K562 (cell line): ENCODE measurements at regions not wholly inside any gene's neighbourhood (a gene's known extent, or its start where the extent isn't known, plus 50 kb on each side); places are given as distances from the start of the nearest gene placed in this dataset.

Experiments used
- ATAC-seq: fragments of 200-7000 bp; cut with Tn5 transposase; 3 replicates; pipeline ENCODE4 v1.9.1; 2020; ENCODE audit warnings: moderate library complexity
- BruUV-seq: library from RNA; stranded (reverse); fragments of 400-500 nt; replicated peaks from 2 replicates; lab custom pipeline; 2021; lab: Mats Ljungman, UMichigan
- CTCF ChIA-PET: fragments of 300-600 bp; formaldehyde crosslinking; extraction: SDS; loops from one replicate; lab custom pipeline; 2021; ENCODE audit warnings: low intra/inter-chr PET ratio; lab: Yijun Ruan, JAX
- POLR2A ChIA-PET: fragments of 300-600, 350-650 bp; sonication (Branson Sonifier 250); formaldehyde crosslinking; extraction: SDS; loops from one replicate; lab custom pipeline; 2021; ENCODE audit warnings: antibody characterized with exemption, inconsistent platforms; lab: Yijun Ruan, JAX
- DNase-seq, 4 experiments: peaks; one replicate each; pipeline versions ENCODE4 v3.0.0 to v3.0.0-alpha.2; 2011 to 2018; ENCODE audit warnings: low spot score in 3 of 4, mixed read lengths in 3 of 4; ENCODE audit errors: extremely low read depth in 1 of 4
- FAIRE-seq: peaks from 2 replicates; lab custom pipeline; 2011; peaks lifted over from hg19 to GRCh38; lab: Jason Lieb, UNC
- H2AFZ ChIP-seq: 2 replicates; pipeline ENCODE4 v1.6.0; 2011; ENCODE audit warnings: low read depth, low read length, control low read depth, inconsistent platforms
- H3K27ac ChIP-seq: fragments of 200-600 bp; 3 replicates; pipeline ENCODE4 v1.8.0; 2011; ENCODE audit warnings: low read depth, mild to moderate bottlenecking, control low read depth, inconsistent platforms, low read length, moderate library complexity, mixed read lengths; ENCODE audit errors: extremely low read depth
- H3K27me3 ChIP-seq, 2 experiments: fragments of 300-600 bp in 1 of 2; 2 replicates in 1 of 2; 3 replicates in 1 of 2; pipeline versions ENCODE4 v1.6.0 to v1.8.0; 2011; ENCODE audit warnings: inconsistent platforms in 2 of 2, low read length in 2 of 2, mild to moderate bottlenecking in 1 of 2, mixed read lengths in 1 of 2, moderate library complexity in 1 of 2; ENCODE audit not compliant: control insufficient read depth in 2 of 2, insufficient read depth in 2 of 2
- H3K36me3 ChIP-seq: fragments of 300-600 bp; 3 replicates; pipeline ENCODE4 v1.8.0; 2011; ENCODE audit warnings: mild to moderate bottlenecking, low read length, inconsistent platforms; ENCODE audit not compliant: control insufficient read depth, insufficient read depth
- H3K4me1 ChIP-seq, 2 experiments: fragments of 200-600 bp in 1 of 2; replicated peaks in 1 of 2; 2 replicates in 1 of 2; 3 replicates in 1 of 2; pipeline versions ENCODE4 v1.5.1 to v1.8.0; 2011; ENCODE audit warnings: inconsistent platforms in 2 of 2, low read length in 2 of 2, mild to moderate bottlenecking in 1 of 2, mixed read lengths in 1 of 2, moderate library complexity in 1 of 2; ENCODE audit not compliant: control insufficient read depth in 2 of 2, insufficient read depth in 2 of 2
- H3K4me2 ChIP-seq: 2 replicates; pipeline ENCODE4 v1.6.1; 2011; ENCODE audit warnings: low read length, control low read depth, inconsistent platforms, mixed read lengths; ENCODE audit not compliant: insufficient read depth
- H3K4me3 ChIP-seq: fragments of 200-600 bp; sonication (generic), shearing (Covaris generic); 2 replicates; pipeline ENCODE4 v1.5.1; 2016; ENCODE audit warnings: control low read depth, inconsistent platforms
- H3K79me2 ChIP-seq: fragments of 200-600 bp; 3 replicates; pipeline ENCODE4 v1.8.0; 2011; ENCODE audit warnings: low read length, inconsistent platforms; ENCODE audit not compliant: control insufficient read depth, insufficient read depth
- H3K9ac ChIP-seq, 2 experiments: 2 replicates each; pipeline versions ENCODE4 v1.6.0 to v1.6.1; 2011; ENCODE audit warnings: low read depth in 2 of 2, low read length in 2 of 2, control low read depth in 1 of 2, inconsistent platforms in 1 of 2, mild to moderate bottlenecking in 1 of 2, mixed read lengths in 1 of 2; ENCODE audit not compliant: insufficient read depth in 1 of 2
- H3K9me1 ChIP-seq: one replicate; pipeline ENCODE4 v1.6.0; 2011; ENCODE audit warnings: inconsistent platforms, mild to moderate bottlenecking, low read length, moderate library complexity; ENCODE audit not compliant: control insufficient read depth, insufficient read depth
- H3K9me3 ChIP-seq: replicated peaks from 2 replicates; pipeline ENCODE4 v1.5.1; 2011; ENCODE audit warnings: low read depth, low read length, inconsistent platforms; ENCODE audit not compliant: control insufficient read depth, insufficient read depth
- H4K20me1 ChIP-seq: replicated peaks from 2 replicates; pipeline ENCODE4 v1.6.1; 2011; ENCODE audit warnings: low read length, inconsistent platforms, mixed read lengths; ENCODE audit not compliant: control insufficient read depth, insufficient read depth
- CSDE1 ChIP-seq, 2 experiments: fragments of 450-650 bp; IDR thresholded peaks; 2 replicates each; pipeline ENCODE4 v1.6.1; 2016; ENCODE audit warnings: mild to moderate bottlenecking in 1 of 2
- CTBP1 ChIP-seq: fragments of 450-650 bp; IDR thresholded peaks from 2 replicates; pipeline ENCODE4 v1.6.1; 2016; ENCODE audit warnings: borderline replicate concordance
- FOS ChIP-seq: IDR thresholded peaks from 3 replicates; pipeline ENCODE4 v1.6.1; 2011; ENCODE audit not compliant: insufficient read length; ENCODE audit errors: extremely low read depth
- FOXJ2 ChIP-seq: fragments of 200-800 bp; sonication (Bioruptor generic); IDR thresholded peaks from 2 replicates; pipeline ENCODE4 v1.6.1; 2016; ENCODE audit warnings: missing genetic modification characterization, missing compliant biosample characterization
- GTF3C2 ChIP-seq: IDR thresholded peaks from 3 replicates; pipeline ENCODE4 v1.6.1; 2011; ENCODE audit warnings: borderline replicate concordance, mild to moderate bottlenecking, moderate library complexity; ENCODE audit not compliant: insufficient read length; ENCODE audit errors: extremely low read depth
- MCM2 ChIP-seq: fragments of 450-650 bp; IDR thresholded peaks from 2 replicates; pipeline ENCODE4 v1.6.1; 2017; ENCODE audit warnings: low read depth, mild to moderate bottlenecking
- MEF2D ChIP-seq: conservative IDR thresholded peaks from 2 replicates; pipeline ENCODE4 v1.6.1; 2016; ENCODE audit warnings: low read depth, missing genetic modification characterization, missing compliant biosample characterization
- MLX ChIP-seq, 2 experiments: fragments of 450-650 bp in 1 of 2; sonication (generic) in 1 of 2; formaldehyde crosslinking; conservative IDR thresholded peaks; 2 replicates each; pipeline versions ENCODE4 v1.4.0 to v1.8.1; 2020 to 2022; ENCODE audit warnings: mild to moderate bottlenecking in 1 of 2, missing genetic modification reagents in 1 of 2
- NFYB ChIP-seq: IDR thresholded peaks from 2 replicates; pipeline ENCODE4 v1.6.1; 2011; ENCODE audit warnings: mild to moderate bottlenecking, moderate library complexity; ENCODE audit not compliant: insufficient read length; ENCODE audit errors: extremely low read depth
- PKNOX1 ChIP-seq: fragments of 450-650 bp; IDR thresholded peaks from 2 replicates; pipeline ENCODE4 v1.6.1; 2016
- POLR2A ChIP-seq: fragments of 450-650 bp; conservative IDR thresholded peaks from 2 replicates; pipeline ENCODE4 v1.6.1; 2016
- RBM34 ChIP-seq: fragments of 200-400 bp; formaldehyde crosslinking; IDR thresholded peaks from 2 replicates; pipeline ENCODE4 v1.6.1; 2018; ENCODE audit warnings: low read length, borderline replicate concordance; ENCODE audit not compliant: insufficient read depth
- RBM39 ChIP-seq: fragments of 200-400 bp; formaldehyde crosslinking; optimal IDR thresholded peaks from 2 replicates; pipeline ENCODE3; 2018; ENCODE audit warnings: low read depth, low read length
- SETDB1 ChIP-seq: IDR thresholded peaks from one replicate; pipeline ENCODE4 v1.6.1; 2012; ENCODE audit warnings: low read length, control low read depth, inconsistent platforms
- SMC3 ChIP-seq: conservative IDR thresholded peaks from 2 replicates; pipeline ENCODE4 v1.6.1; 2011; ENCODE audit warnings: low read depth, low read length, improper control_type of control experiment; ENCODE audit not compliant: insufficient read depth
- ZNF766 ChIP-seq: fragments of 200-800 bp; sonication (Bioruptor generic); conservative IDR thresholded peaks from 2 replicates; pipeline ENCODE4 v1.6.1; 2016; ENCODE audit warnings: missing genetic modification characterization, missing compliant biosample characterization
- WGBS: fragments of 100-300 bp; shearing (Covaris generic); methylation state at CpG from one replicate; pipeline ENCODE4 v1.1.6; 2016; ENCODE audit warnings: low coverage, mixed read lengths; ENCODE audit not compliant: insufficient coverage; ENCODE audit errors: missing lambda C conversion rate; 5-methylcytosine and 5-hydroxymethylcytosine counted together
- in situ Hi-C: fragments of 300-500 bp; cut with MboI; formaldehyde crosslinking; loops from 4 replicates; pipeline ENCODE4 v1.15.0; 2018; ENCODE audit warnings: inconsistent platforms, mixed read lengths
- intact Hi-C: fragments of 100-400 bp; cut with micrococcal nuclease; formaldehyde crosslinking; loops from 2 replicates; pipeline ENCODE4 v1.14.2; 2022

- Histone ChIP-seq H2AFZ (no peak overlapping the region), H3K79me2 (no peaks in the 10 kb centered on the region), H3K9ac (no peak overlapping the region), H4K20me1 (no peaks in the 10 kb centered on the region), H3K36me3 (no peaks in the 10 kb centered on the region), H3K4me3 (no peak overlapping the region), H3K9me3 (no peaks in the 10 kb centered on the region), H3K27ac (no peak overlapping the region), H3K27me3 (no peaks in the 10 kb centered on the region; a peak in 1 of 5 replicates), H3K4me1 (no peaks in the 10 kb centered on the region), H3K4me2 (no peak overlapping the region), H3K9me1 (no peaks in the 10 kb centered on the region)
- ChIA-PET POLR2A (interaction anchor here (1.8 kb wide), 1 partner anchor 12 kb away, joined by 6 read pairs; no protein-coding TSS in a partner anchor), CTCF (no interaction called here)
- no TSS peak for BruUV-seq
- intact Hi-C loops = no loop called here
- DNase-seq = no peak
- no peak for FAIRE-seq
- 4% methylated on average over 7 of the region's 7 CpGs for WGBS
- in situ Hi-C loops = no loop called here
- no peak for ATAC-seq
- TF ChIP-seq POLR2A = no peak
- no peak for TF ChIP-seq MCM2
- TF ChIP-seq MEF2D (tag) = no peak
- TF ChIP-seq CTBP1 = no peak
- TF ChIP-seq FOXJ2 (tag) = no peak
- no peak for TF ChIP-seq SMC3
- TF ChIP-seq FOS = no peak
- TF ChIP-seq PKNOX1 = no peak
- TF ChIP-seq ZNF766 = no peak
- no peak for TF ChIP-seq NFYB
- no peak for TF ChIP-seq RBM34
- TF ChIP-seq MLX (CRISPR knock-in tag; conservative IDR thresholded peaks at IDR 0.05) = no peak
- TF ChIP-seq SETDB1 = no peak
- TF ChIP-seq RBM39 = no peak
- TF ChIP-seq GTF3C2 = no peak
- no peak for TF ChIP-seq CSDE1 (IDR thresholded peaks at IDR 0.05)
Observed at GRCh38 chr11:116478669-116479668, 293.8 kb downstream of the BUD13 start.
